Hepatocyte (in vitro differentiated cells): ENCODE measurements at regions not wholly inside any gene's neighbourhood (a gene's known extent, or its start where the extent isn't known, plus 50 kb on each side); places are given as distances from the start of the nearest gene placed in this dataset.

Experiments
- CTCF ChIP-seq: fragments of 200-600 bp; sonication (generic); IDR thresholded peaks from 2 replicates; pipeline ENCODE4 v1.5.1; 2016; ENCODE audit warnings: antibody characterized with exemption, mild to moderate bottlenecking; ENCODE audit not compliant: poor library complexity
- EZH2 ChIP-seq: fragments of 200-600 bp; sonication (generic); IDR thresholded peaks from 2 replicates; pipeline ENCODE4 v1.6.1; 2016; ENCODE audit warnings: antibody characterized with exemption, mild to moderate bottlenecking, borderline replicate concordance
- EZH2phosphoT487 ChIP-seq: fragments of 200-600 bp; sonication (generic); IDR thresholded peaks from one replicate; pipeline ENCODE4 v1.6.1; 2018; ENCODE audit warnings: antibody characterized with exemption, mild to moderate bottlenecking, low read depth, moderate library complexity; ENCODE audit not compliant: unreplicated experiment, severe bottlenecking

GRCh38 chr9:88320748-88321415, 67.4 kb upstream of the SPIN1 start:
- TF ChIP-seq CTCF (no peak), EZH2 (no peak), EZH2phosphoT487 (no peak)
